SH-SY5Y (cell line): ENCODE measurements at regions not wholly inside any gene's neighbourhood (a gene's known extent, or its start where the extent isn't known, plus 50 kb on each side); places are given as distances from the start of the nearest gene placed in this dataset.

Experiments used
- GATA2 ChIP-seq: IDR thresholded peaks from 2 replicates; pipeline ENCODE4 v1.6.1; 2011; ENCODE audit warnings: mild to moderate bottlenecking, low read depth, low read length
- GATA3 ChIP-seq: IDR thresholded peaks from 2 replicates; pipeline ENCODE4 v1.6.1; 2011; ENCODE audit warnings: low read depth, mild to moderate bottlenecking, low read length, moderate library complexity

GRCh38 chr2:3034396-3034795 lies 343.2 kb downstream of the EIPR1 start:
- TF ChIP-seq GATA2 (no peak), GATA3 (no peak)

GRCh38 chr2:3033315-3033714 lies 344.3 kb downstream of the EIPR1 start:
- TF ChIP-seq GATA3 (no peak), GATA2 (no peak)

DNA sequence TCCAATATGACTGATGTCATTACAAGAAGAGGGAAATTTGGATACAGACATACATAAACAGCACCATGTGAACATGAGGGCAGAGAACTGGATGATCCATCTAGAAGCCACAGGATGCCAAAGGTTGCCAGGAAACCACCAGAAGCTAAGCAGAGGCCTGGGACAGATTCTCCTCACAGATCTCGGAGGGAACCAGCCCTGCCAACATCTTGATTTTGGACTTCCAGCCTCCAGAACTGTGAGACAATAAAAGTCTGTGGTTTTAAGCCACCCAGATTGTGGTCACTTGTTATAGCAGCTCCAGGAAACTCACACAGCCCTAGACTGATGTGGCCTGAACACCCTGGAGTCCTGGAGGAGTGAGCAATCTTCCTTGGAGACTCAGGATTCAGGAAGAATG lies 351.6 kb downstream of the EIPR1 start:
- TF ChIP-seq GATA2 (no peak), GATA3 (no peak)

GRCh38 chr2:3025261-3025660 lies 352.4 kb downstream of the EIPR1 start:
- TF ChIP-seq GATA2 (no peak), GATA3 (no peak)

GRCh38 chr2:3024401-3024935 lies 353.1 kb downstream of the EIPR1 start:
- TF ChIP-seq GATA3: no peak
- TF ChIP-seq GATA2: no peak

DNA sequence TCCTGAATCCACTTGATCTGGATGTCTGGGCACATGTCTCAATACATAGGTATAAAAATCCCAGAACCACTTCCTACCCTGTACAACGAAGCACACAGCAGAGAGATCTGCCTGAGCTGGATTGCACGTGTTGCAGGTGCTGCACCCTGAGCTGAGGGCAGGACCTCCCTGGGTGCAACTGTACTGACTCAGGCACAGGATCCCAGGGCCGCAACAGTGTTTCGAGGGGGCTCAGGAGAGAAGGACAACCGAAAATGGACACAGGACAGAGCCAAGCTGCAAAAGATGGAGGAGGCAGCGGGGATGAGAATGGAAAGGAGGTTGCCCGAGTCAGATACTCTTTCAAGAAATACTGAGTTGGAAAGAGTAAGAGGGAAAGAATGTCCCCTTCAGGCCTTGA lies 354.1 kb downstream of the EIPR1 start:
- TF ChIP-seq GATA3 (no peak), GATA2 (no peak)

DNA sequence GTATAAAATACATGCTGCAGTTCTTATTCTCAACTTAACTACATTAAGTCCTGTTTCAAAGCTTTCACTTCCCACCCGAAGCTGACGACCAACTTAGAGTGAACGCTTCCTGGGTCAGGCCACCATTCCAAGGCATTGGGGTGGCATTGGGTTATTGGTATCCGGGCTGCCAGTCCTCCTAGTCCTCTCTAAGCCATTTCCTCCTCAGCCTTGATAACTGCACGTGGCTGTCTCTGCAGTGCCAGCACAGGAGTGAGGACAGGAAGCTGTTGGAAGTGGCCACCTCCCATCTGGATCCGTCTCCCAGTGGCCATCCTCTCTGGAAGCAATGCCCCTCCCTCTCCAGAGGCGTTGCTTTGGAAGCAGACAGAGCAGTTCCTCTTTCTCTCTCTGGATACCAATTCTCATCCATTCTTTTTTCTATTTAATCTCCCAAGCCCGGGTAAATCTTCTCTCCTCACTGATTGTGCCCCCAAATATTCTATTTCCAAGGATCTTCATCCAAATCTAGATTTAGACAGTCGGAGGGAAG lies 354.7 kb downstream of the EIPR1 start:
- TF ChIP-seq GATA2 (no peak), GATA3 (no peak)

DNA sequence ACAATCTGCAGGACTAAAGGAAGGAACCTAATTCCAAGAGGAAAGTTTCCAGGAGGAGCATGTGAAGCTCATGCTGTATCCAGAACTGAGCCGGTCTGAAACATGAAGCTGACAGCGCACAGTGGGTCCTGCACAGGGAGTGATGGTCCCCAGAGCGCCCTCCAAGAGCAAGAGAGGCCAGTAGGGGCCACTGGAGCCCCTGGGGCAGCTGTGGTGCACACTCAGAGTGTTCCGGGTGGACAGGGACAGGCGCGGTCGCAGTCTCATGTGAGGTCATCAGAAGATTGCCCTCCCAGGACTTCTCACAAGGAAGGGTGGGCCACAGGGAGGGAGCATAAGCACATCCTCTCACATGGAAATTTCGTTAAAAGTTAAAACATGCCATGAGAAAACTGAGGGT lies 355.9 kb downstream of the EIPR1 start:
- TF ChIP-seq GATA3: no peak
- no peak for TF ChIP-seq GATA2

- TF ChIP-seq GATA3: no peak
- TF ChIP-seq GATA2: no peak
Measured at GRCh38 chr2:3010001-3010400, 367.6 kb downstream of the EIPR1 start.

DNA sequence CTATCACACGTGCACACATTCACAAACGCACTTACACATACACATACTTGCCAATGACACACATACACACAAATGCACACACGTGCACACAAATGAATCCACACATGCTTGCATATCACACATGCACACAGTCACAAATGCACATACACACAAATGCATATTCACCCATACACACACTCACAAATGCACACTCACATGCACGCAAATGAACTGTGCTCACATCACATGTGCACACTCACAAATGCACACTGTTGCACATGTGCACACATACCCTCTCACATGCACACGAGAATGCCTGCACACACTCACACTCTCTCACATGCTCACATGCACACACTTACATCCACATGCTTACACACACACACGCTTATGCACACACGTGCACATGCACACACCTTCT lies 368.1 kb downstream of the EIPR1 start:
- TF ChIP-seq GATA3: no peak
- no peak for TF ChIP-seq GATA2

GRCh38 chr2:3009005-3009404 lies 368.6 kb downstream of the EIPR1 start:
- peak; percentile 8; the same call in 1 of the 2 replicates for TF ChIP-seq GATA3
- no peak; the same call in 1 of the 2 replicates for TF ChIP-seq GATA2

DNA sequence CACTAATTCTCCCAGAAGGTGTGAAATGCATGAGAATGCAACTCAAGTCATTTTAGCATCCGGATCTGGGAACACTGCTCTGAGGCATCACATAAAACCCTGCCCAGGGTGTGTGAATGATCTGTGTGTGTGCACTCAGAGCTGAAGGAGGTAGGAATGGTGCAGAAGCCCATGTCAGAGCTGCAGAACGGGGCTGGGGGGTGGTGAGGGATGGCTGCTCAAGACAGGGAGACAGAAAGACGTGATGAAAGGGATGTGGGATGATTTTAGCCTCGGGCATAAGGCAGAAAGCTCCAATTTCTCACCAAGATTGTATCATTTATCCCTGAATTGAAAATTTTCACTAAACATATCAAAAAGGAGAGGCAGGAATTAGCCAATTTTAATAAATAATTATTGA lies 369.1 kb downstream of the EIPR1 start:
- TF ChIP-seq GATA3 (peak; percentile 49; the same call in 1 of the 2 replicates), GATA2 (peak; percentile 46; the same call in 1 of the 2 replicates)

DNA sequence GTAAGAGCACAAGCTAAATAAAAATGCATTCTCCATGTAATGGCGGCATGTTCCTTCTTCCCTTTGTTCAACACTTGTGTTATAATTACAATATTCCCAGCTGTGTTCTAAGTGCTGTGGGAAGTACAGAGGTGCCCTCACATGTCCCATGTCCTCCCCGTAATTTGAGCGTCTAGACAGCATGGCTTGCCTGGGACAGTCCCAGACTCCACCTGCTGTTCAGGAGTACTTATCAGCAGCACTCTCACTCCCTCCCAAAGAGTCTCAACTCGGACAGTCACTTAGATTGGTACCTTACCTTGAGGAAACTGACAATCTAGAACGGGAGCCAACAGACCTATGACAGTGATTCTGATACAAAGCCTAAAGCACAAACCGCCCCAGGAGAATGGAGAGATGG lies 370.5 kb downstream of the EIPR1 start:
- no peak for TF ChIP-seq GATA2
- TF ChIP-seq GATA3: no peak

DNA sequence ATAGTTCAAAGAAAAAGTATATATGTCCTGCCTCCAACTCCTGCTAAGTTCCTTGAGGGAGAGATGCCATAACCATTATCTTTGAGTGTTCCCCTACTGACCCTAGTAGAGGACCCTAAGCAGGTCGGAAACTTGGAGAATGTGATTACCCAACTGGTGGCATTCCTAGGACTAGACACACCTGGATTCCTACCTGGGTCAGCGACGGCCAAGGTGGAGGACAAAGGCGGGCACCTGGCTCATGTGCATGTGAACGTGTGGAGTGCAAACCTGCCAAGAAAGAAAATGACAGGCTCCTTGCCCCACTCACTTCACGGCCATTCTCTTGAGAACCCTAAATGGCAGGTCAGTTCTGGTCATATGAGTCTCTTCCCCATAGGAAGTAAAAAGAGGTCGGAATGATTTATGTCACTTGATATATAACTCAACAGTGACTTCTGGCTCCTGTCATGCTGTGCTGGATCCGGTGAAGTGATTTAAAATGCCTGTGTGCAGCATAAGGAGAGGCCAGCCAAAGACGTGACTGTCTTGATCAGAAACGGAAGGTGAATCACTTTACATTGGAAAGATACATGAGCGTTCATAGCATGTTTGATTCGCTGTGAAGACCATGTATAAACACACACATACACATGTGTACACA lies 371.6 kb downstream of the EIPR1 start:
- no peak for TF ChIP-seq GATA3
- TF ChIP-seq GATA2: no peak

GRCh38 chr2:3001615-3002560 lies 375.7 kb downstream of the EIPR1 start:
- TF ChIP-seq GATA3: no peak
- TF ChIP-seq GATA2: no peak
